Endodermal cell (in vitro differentiated cells): ENCODE measurements at regions not wholly inside any gene's neighbourhood (a gene's known extent, or its start where the extent isn't known, plus 50 kb on each side); places are given as distances from the start of the nearest gene placed in this dataset.

Experiments used
- DNase-seq: peaks from one replicate; pipeline ENCODE4 v3.0.0-alpha.2; 2017
- H3K27ac ChIP-seq: 2 replicates; pipeline ENCODE4 v1.5.1; 2013; ENCODE audit warnings: mild to moderate bottlenecking, low read depth, low read length, moderate library complexity
- H3K27me3 ChIP-seq: 2 replicates; pipeline ENCODE4 v1.6.1; 2013; ENCODE audit warnings: mild to moderate bottlenecking, low read length, moderate library complexity; ENCODE audit not compliant: insufficient read depth, control insufficient read depth, poor library complexity, severe bottlenecking
- H3K36me3 ChIP-seq: 2 replicates; pipeline ENCODE4 v1.7.0; 2013; ENCODE audit warnings: mild to moderate bottlenecking, low read length, moderate library complexity; ENCODE audit not compliant: control insufficient read depth, insufficient read depth
- H3K4me1 ChIP-seq: one replicate; pipeline ENCODE4 v1.7.0; 2013; ENCODE audit warnings: low read length; ENCODE audit not compliant: control insufficient read depth, insufficient read depth
- H3K4me3 ChIP-seq: 2 replicates; pipeline ENCODE4 v1.5.1; 2013; ENCODE audit warnings: mild to moderate bottlenecking, low read length, moderate library complexity
- H3K9ac ChIP-seq: 2 replicates; pipeline ENCODE4 v1.6.1; 2013; ENCODE audit warnings: mild to moderate bottlenecking, low read length, moderate library complexity; ENCODE audit not compliant: poor library complexity, severe bottlenecking; ENCODE audit errors: extremely low read depth
- H3K9me3 ChIP-seq: 2 replicates; pipeline ENCODE4 v1.6.1; 2013; ENCODE audit warnings: mild to moderate bottlenecking, low read length, moderate library complexity; ENCODE audit not compliant: control insufficient read depth
- H3K27ac Mint-ChIP-seq: 2 replicates; pipeline ENCODE4 v1.8.0; 2020; ENCODE audit warnings: mixed read lengths
- H3K27me3 Mint-ChIP-seq: 2 replicates; pipeline ENCODE4 v1.8.0; 2021; ENCODE audit warnings: mild to moderate bottlenecking, mixed read lengths; ENCODE audit not compliant: insufficient read depth
- H3K36me3 Mint-ChIP-seq: 2 replicates; pipeline ENCODE4 v1.8.0; 2020; ENCODE audit warnings: low read depth, mixed read lengths
- H3K4me1 Mint-ChIP-seq: 2 replicates; pipeline ENCODE4 v1.8.0; 2020; ENCODE audit warnings: mixed read lengths
- H3K4me3 Mint-ChIP-seq: 2 replicates; pipeline ENCODE4 v1.8.0; 2020; ENCODE audit warnings: mild to moderate bottlenecking, moderate library complexity, mixed read lengths
- H3K9me3 Mint-ChIP-seq: 2 replicates; pipeline ENCODE4 v1.8.0; 2020; ENCODE audit warnings: mild to moderate bottlenecking, mixed read lengths
- CTCF ChIP-seq: fragments of 200-600 bp; sonication (generic); conservative IDR thresholded peaks from 2 replicates; pipeline ENCODE4 v1.5.0; 2021; ENCODE audit warnings: antibody characterized with exemption, mild to moderate bottlenecking
- WGBS, 2 experiments: methylation state at CpG; one replicate each; pipeline versions ENCODE4 v1.1.5 to v1.1.7; 2013; ENCODE audit warnings: missing lambda C conversion rate in 2 of 2, mixed read lengths in 1 of 2; ENCODE audit not compliant: insufficient coverage in 1 of 2, insufficient read length in 1 of 2; 5-methylcytosine and 5-hydroxymethylcytosine counted together

- Histone ChIP-seq H3K9me3 (peaks cover 6% of the 10 kb centered on the region), H3K36me3 (no peaks in the 10 kb centered on the region), H3K4me3 (no peak overlapping the region), H3K9ac (no peak overlapping the region), H3K27ac (no peak overlapping the region), H3K27me3 (peaks cover 21% of the 10 kb centered on the region), H3K4me1 (peaks cover 3% of the 10 kb centered on the region)
- no peak for TF ChIP-seq CTCF
- peaks cover 24% of the 10 kb centered on the region for H3K4me1 Mint-ChIP-seq
- no peak overlapping the region for H3K4me3 Mint-ChIP-seq
- WGBS, 2 experiments = 62 to 87% methylated on average over 2 to 3 of the region's 3 CpGs
- peaks cover 84% of the 10 kb centered on the region for H3K27me3 Mint-ChIP-seq
- peak overlapping the region; percentile 55 for H3K27ac Mint-ChIP-seq
- H3K36me3 Mint-ChIP-seq = no peaks in the 10 kb centered on the region
- DNase-seq = no peak
- peaks cover 6% of the 10 kb centered on the region for H3K9me3 Mint-ChIP-seq
Observed at GRCh38 chr22:27201741-27202140, 544.4 kb downstream of the MIAT start.

- no peak overlapping the region for H3K9ac ChIP-seq
- Mint-ChIP-seq H3K36me3 (no peaks in the 10 kb centered on the region), H3K4me3 (no peak overlapping the region), H3K9me3 (no peaks in the 10 kb centered on the region), H3K4me1 (peaks cover 24% of the 10 kb centered on the region), H3K27me3 (peaks cover 83% of the 10 kb centered on the region), H3K27ac (no peak overlapping the region)
- H3K27ac ChIP-seq = peak overlapping the region; percentile 89
- H3K36me3 ChIP-seq = no peaks in the 10 kb centered on the region
- no peak for DNase-seq
- H3K27me3 ChIP-seq = peaks cover 12% of the 10 kb centered on the region
- no peak overlapping the region for H3K4me3 ChIP-seq
- WGBS, 2 experiments = 94% methylated on average over 2 of the region's 2 CpGs; no CpG with 5 or more reads in 1 of the 2 experiments
- no peaks in the 10 kb centered on the region for H3K9me3 ChIP-seq
- TF ChIP-seq CTCF = no peak
- peaks cover 3% of the 10 kb centered on the region for H3K4me1 ChIP-seq
Observed at GRCh38 chr22:27203276-27203660, 545.9 kb downstream of the MIAT start.

- peaks cover 12% of the 10 kb centered on the region for H3K27me3 ChIP-seq
- no peaks in the 10 kb centered on the region for H3K36me3 Mint-ChIP-seq
- peaks cover 24% of the 10 kb centered on the region for H3K4me1 Mint-ChIP-seq
- peaks cover 72% of the 10 kb centered on the region for H3K27me3 Mint-ChIP-seq
- no peak overlapping the region for H3K4me3 Mint-ChIP-seq
- H3K27ac Mint-ChIP-seq = no peak overlapping the region
- no peak overlapping the region for H3K4me3 ChIP-seq
- no peak overlapping the region for H3K27ac ChIP-seq
- H3K4me1 ChIP-seq = peaks cover 3% of the 10 kb centered on the region
- H3K9me3 ChIP-seq = no peaks in the 10 kb centered on the region
- H3K9me3 Mint-ChIP-seq = no peaks in the 10 kb centered on the region
- no peak overlapping the region for H3K9ac ChIP-seq
- no peak for TF ChIP-seq CTCF
- 89 to 91% methylated on average over 3 to 5 of the region's 5 CpGs for WGBS, 2 experiments
- no peaks in the 10 kb centered on the region for H3K36me3 ChIP-seq
- DNase-seq = no peak
Observed at GRCh38 chr22:27204280-27204679, 546.9 kb downstream of the MIAT start.
